ENCODE measurements at regions not wholly inside any gene's neighbourhood (a gene's known extent, or its start where the extent isn't known, plus 50 kb on each side); places are given as distances from the start of the nearest gene placed in this dataset.
A peak's percentile ranks its signal among the peaks of the same experiment; 100 is the strongest.

DNA sequence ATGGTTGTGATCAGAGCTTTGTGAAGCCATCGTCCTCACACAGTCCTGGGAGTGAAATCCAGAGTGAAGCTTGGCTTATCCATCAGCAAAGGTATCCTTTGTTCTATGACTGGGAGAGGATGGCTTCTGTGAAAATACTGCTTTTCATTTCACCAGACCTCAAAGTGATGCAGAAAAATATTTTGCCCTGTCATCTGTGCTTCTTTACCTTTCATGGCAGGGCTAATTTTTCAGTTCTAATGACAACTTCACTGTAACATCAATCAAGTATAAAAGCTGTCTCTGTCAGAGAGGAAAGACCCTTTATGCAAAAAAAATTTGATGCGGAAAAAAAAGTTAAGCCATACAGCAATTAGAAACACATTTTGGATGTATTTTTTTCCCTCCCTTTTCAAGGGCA lies 468.1 kb upstream of the ADARB2 start:
- Mint-ChIP-seq H3K4me1 (peaks cover 47% of the 10 kb centered on the region), H3K4me3 (no peak overlapping the region), H3K27ac (peak overlapping the region; percentile 89), H3K36me3 (peaks cover 5% of the 10 kb centered on the region), H3K9me3 (peaks cover 3% of the 10 kb centered on the region), H3K27me3 (ENCODE audit: low read depth) (no peaks in the 10 kb centered on the region)
- no peak for ATAC-seq
- TF ChIP-seq NR2C2 (CRISPR knock-in tag; IDR thresholded peaks at IDR 0.05): no peak
- no peak for TF ChIP-seq RELA (CRISPR knock-in tag; IDR thresholded peaks at IDR 0.05; ENCODE audit: borderline replicate concordance)
- TF ChIP-seq, protein P1, sequence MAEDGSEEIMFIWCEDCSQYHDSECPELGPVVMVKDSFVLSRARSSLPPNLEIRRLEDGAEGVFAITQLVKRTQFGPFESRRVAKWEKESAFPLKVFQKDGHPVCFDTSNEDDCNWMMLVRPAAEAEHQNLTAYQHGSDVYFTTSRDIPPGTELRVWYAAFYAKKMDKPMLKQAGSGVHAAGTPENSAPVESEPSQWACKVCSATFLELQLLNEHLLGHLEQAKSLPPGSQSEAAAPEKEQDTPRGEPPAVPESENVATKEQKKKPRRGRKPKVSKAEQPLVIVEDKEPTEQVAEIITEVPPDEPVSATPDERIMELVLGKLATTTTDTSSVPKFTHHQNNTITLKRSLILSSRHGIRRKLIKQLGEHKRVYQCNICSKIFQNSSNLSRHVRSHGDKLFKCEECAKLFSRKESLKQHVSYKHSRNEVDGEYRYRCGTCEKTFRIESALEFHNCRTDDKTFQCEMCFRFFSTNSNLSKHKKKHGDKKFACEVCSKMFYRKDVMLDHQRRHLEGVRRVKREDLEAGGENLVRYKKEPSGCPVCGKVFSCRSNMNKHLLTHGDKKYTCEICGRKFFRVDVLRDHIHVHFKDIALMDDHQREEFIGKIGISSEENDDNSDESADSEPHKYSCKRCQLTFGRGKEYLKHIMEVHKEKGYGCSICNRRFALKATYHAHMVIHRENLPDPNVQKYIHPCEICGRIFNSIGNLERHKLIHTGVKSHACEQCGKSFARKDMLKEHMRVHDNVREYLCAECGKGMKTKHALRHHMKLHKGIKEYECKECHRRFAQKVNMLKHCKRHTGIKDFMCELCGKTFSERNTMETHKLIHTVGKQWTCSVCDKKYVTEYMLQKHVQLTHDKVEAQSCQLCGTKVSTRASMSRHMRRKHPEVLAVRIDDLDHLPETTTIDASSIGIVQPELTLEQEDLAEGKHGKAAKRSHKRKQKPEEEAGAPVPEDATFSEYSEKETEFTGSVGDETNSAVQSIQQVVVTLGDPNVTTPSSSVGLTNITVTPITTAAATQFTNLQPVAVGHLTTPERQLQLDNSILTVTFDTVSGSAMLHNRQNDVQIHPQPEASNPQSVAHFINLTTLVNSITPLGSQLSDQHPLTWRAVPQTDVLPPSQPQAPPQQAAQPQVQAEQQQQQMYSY (CRISPR knock-in tag; IDR thresholded peaks at IDR 0.05): no peak
- TF ChIP-seq, protein P2, sequence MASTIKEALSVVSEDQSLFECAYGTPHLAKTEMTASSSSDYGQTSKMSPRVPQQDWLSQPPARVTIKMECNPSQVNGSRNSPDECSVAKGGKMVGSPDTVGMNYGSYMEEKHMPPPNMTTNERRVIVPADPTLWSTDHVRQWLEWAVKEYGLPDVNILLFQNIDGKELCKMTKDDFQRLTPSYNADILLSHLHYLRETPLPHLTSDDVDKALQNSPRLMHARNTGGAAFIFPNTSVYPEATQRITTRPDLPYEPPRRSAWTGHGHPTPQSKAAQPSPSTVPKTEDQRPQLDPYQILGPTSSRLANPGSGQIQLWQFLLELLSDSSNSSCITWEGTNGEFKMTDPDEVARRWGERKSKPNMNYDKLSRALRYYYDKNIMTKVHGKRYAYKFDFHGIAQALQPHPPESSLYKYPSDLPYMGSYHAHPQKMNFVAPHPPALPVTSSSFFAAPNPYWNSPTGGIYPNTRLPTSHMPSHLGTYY (CRISPR knock-in tag; IDR thresholded peaks at IDR 0.05): no peak
- no peak for TF ChIP-seq CREB1 (CRISPR knock-in tag; IDR thresholded peaks at IDR 0.05)
- TF ChIP-seq, protein P3, sequence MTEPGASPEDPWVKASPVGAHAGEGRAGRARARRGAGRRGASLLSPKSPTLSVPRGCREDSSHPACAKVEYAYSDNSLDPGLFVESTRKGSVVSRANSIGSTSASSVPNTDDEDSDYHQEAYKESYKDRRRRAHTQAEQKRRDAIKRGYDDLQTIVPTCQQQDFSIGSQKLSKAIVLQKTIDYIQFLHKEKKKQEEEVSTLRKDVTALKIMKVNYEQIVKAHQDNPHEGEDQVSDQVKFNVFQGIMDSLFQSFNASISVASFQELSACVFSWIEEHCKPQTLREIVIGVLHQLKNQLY (CRISPR knock-in tag; IDR thresholded peaks at IDR 0.05): no peak
- TF ChIP-seq, protein P4, sequence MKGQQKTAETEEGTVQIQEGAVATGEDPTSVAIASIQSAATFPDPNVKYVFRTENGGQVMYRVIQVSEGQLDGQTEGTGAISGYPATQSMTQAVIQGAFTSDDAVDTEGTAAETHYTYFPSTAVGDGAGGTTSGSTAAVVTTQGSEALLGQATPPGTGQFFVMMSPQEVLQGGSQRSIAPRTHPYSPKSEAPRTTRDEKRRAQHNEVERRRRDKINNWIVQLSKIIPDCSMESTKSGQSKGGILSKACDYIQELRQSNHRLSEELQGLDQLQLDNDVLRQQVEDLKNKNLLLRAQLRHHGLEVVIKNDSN (CRISPR knock-in tag; IDR thresholded peaks at IDR 0.05): no peak
- TF ChIP-seq FOXJ3 (CRISPR knock-in tag; IDR thresholded peaks at IDR 0.05; ENCODE audit: borderline replicate concordance): no peak
- TF ChIP-seq, protein P5, sequence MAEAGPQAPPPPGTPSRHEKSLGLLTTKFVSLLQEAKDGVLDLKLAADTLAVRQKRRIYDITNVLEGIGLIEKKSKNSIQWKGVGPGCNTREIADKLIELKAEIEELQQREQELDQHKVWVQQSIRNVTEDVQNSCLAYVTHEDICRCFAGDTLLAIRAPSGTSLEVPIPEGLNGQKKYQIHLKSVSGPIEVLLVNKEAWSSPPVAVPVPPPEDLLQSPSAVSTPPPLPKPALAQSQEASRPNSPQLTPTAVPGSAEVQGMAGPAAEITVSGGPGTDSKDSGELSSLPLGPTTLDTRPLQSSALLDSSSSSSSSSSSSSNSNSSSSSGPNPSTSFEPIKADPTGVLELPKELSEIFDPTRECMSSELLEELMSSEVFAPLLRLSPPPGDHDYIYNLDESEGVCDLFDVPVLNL (CRISPR knock-in tag; IDR thresholded peaks at IDR 0.05; ENCODE audit: borderline replicate concordance, low read depth): no peak
- DNase-seq (ENCODE audit: low spot score): no peak
- ChIA-PET POLR2A (no interaction called here), CTCF (no interaction called here)

DNA sequence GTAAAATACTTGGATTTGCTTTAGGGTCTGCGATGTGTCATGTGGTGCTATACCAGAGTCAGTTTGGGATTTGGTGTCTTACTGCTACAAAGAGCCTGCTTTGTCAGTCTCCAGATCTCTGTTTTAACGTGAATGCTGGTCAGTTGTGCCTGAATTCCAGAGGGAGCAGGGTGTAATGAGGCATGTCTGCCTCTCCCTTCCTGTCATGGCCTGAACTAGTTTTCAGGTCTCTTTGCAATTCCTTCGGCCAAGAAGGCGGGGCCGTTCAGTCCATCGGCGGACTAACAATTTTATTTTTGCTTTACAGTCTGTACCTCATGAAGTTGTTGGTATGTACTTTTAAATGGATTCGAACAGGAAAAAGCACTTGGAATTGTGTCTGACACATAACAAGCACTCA lies 465.1 kb upstream of the ADARB2 start:
- Mint-ChIP-seq H3K9me3 (peaks cover 16% of the 10 kb centered on the region), H3K27ac (peak overlapping the region; percentile 98), H3K27me3 (ENCODE audit: low read depth) (peaks cover 3% of the 10 kb centered on the region), H3K4me1 (peaks cover 43% of the 10 kb centered on the region), H3K4me3 (peak overlapping the region; percentile 28), H3K36me3 (peaks cover 18% of the 10 kb centered on the region)
- DNase-seq (ENCODE audit: low spot score) (peak; percentile 32), ATAC-seq (peak; percentile 55)
- TF ChIP-seq, protein P6, sequence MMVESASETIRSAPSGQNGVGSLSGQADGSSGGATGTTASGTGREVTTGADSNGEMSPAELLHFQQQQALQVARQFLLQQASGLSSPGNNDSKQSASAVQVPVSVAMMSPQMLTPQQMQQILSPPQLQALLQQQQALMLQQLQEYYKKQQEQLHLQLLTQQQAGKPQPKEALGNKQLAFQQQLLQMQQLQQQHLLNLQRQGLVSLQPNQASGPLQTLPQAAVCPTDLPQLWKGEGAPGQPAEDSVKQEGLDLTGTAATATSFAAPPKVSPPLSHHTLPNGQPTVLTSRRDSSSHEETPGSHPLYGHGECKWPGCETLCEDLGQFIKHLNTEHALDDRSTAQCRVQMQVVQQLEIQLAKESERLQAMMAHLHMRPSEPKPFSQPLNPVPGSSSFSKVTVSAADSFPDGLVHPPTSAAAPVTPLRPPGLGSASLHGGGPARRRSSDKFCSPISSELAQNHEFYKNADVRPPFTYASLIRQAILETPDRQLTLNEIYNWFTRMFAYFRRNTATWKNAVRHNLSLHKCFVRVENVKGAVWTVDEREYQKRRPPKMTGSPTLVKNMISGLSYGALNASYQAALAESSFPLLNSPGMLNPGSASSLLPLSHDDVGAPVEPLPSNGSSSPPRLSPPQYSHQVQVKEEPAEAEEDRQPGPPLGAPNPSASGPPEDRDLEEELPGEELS (CRISPR knock-in tag; IDR thresholded peaks at IDR 0.05): 0 out of 2 replicates have a peak, but pooled peaks have one; percentile 7
- TF ChIP-seq JUN (CRISPR knock-in tag; IDR thresholded peaks at IDR 0.05): no peak
- CTCF ChIA-PET: no interaction called here
- POLR2A ChIA-PET: no interaction called here

DNA sequence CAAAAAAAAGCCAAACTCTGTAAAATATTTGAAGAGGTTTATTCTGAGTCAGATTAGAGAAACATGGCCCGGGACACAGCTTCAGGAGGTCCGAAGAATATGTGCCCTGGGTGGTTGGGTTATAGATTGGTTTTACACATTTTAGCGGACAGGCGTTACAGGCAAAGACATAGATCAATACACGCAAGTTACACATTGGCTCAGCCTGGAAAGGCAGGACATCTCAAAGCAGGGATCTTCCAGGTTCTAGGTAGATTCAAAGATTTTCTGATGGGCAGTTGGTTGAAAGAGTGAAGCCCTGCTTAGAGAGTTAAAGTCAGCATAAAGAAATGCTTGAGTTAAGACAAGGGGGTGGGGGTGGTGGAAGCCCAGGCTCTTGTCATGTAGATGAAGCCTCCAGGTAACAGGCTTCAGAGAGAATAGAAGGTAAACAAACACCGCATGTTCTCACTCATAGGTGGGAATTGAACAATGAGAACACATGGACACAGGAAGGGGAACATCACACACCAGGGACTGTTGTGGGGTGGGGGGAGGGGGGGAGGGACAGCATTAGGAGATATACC lies 464.3 kb upstream of the ADARB2 start:
- DNase-seq (ENCODE audit: low spot score) (peak; percentile 47), ATAC-seq (peak; percentile 93)
- peak overlapping the region; percentile 98 for H3K27ac Mint-ChIP-seq
- ChIA-PET POLR2A (no interaction called here), CTCF (no interaction called here)
- peak overlapping the region; percentile 14 for H3K4me3 Mint-ChIP-seq
- H3K27me3 Mint-ChIP-seq (ENCODE audit: low read depth): peaks cover 3% of the 10 kb centered on the region
- peaks cover 43% of the 10 kb centered on the region for H3K4me1 Mint-ChIP-seq
- H3K36me3 Mint-ChIP-seq: peaks cover 23% of the 10 kb centered on the region
- TF ChIP-seq FOXK1 (CRISPR knock-in tag; IDR thresholded peaks at IDR 0.05) (peak; percentile 57; the same call in 1 of the 2 replicates), SP1 (CRISPR knock-in tag; conservative IDR thresholded peaks at IDR 0.05) (peak; percentile 47; the same call in 1 of the 2 replicates), ZBTB21 (CRISPR knock-in tag; IDR thresholded peaks at IDR 0.05; ENCODE audit: borderline replicate concordance) (no peak)
- peaks cover 21% of the 10 kb centered on the region for H3K9me3 Mint-ChIP-seq
